ENCODE measurements at regions not wholly inside any gene's neighbourhood (a gene's known extent, or its start where the extent isn't known, plus 50 kb on each side); places are given as distances from the start of the nearest gene placed in this dataset.

- TF ChIP-seq, protein P1, sequence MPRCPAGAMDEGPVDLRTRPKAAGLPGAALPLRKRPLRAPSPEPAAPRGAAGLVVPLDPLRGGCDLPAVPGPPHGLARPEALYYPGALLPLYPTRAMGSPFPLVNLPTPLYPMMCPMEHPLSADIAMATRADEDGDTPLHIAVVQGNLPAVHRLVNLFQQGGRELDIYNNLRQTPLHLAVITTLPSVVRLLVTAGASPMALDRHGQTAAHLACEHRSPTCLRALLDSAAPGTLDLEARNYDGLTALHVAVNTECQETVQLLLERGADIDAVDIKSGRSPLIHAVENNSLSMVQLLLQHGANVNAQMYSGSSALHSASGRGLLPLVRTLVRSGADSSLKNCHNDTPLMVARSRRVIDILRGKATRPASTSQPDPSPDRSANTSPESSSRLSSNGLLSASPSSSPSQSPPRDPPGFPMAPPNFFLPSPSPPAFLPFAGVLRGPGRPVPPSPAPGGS (IDR thresholded peaks at IDR 0.05) = no peak
Measured at GRCh38 chr2:116489944-116490343, 1324.5 kb upstream of the DDX18 start (continued).

DNA sequence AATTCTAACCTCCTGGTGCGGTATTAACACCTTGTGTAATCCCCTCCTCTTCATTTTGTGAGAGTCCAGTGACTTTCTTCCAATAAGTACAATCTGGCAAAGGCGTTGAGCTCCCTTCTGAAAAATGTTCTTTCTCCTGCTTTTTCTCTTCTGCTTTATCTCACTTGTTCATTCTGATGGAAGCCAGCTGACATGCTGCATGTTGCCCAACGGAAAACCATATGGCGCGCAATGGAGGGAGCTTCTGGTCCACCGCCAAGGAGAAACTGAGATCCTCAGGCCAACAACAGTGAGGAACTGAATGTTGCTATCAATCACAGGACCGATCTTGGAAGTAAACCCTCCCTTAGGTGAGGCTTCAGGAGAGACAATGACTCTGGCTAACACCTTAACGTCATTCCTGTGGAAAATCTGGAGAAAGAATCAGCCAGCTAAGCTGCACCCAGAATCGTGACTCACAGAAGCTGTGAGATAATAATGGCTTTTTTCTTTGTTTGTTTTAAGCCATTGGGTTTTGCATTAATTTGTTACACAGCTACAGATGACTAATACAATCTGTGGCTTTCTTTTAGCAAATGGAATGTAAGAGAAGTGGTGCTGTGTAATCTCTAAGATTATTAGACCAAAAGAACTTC is 1323.9 kb upstream of the DDX18 start:
- FAIRE-seq = no peak
- no peak for ATAC-seq
- no peak for DNase-seq (ENCODE audit: low read depth in 1 of 2, low spot score in 1 of 2)
- Histone ChIP-seq H3K27ac (no peak overlapping the region), H3K4me2 (no peak overlapping the region), H3K9me3 (no peaks in the 10 kb centered on the region), H3K4me3 (no peak overlapping the region), H3K4me1 (no peaks in the 10 kb centered on the region)
- CTCF ChIA-PET = no interaction called here
- TF ChIP-seq MAX (IDR thresholded peaks at IDR 0.05) (no peak), NFE2L2 (conservative IDR thresholded peaks at IDR 0.05; ENCODE audit: low read length) (no peak), SREBF2 (IDR thresholded peaks at IDR 0.05) (no peak), REST (IDR thresholded peaks at IDR 0.05) (no peak), PBX3 (IDR thresholded peaks at IDR 0.05) (no peak), NR3C1 (IDR thresholded peaks at IDR 0.05) (no peak), HOXB5 (CRISPR knock-in tag; IDR thresholded peaks at IDR 0.05) (no peak), FOSB (CRISPR knock-in tag; IDR thresholded peaks at IDR 0.05) (no peak), RCOR1 (IDR thresholded peaks at IDR 0.05; ENCODE audit: low read depth, low read length) (no peak), PHF8 (IDR thresholded peaks at IDR 0.05; ENCODE audit: borderline replicate concordance, low read depth) (no peak), HEYL (CRISPR knock-in tag; IDR thresholded peaks at IDR 0.05) (no peak), HOXB13 (CRISPR knock-in tag; IDR thresholded peaks at IDR 0.05; ENCODE audit: low read depth) (no peak)
- TF ChIP-seq, protein P2, sequence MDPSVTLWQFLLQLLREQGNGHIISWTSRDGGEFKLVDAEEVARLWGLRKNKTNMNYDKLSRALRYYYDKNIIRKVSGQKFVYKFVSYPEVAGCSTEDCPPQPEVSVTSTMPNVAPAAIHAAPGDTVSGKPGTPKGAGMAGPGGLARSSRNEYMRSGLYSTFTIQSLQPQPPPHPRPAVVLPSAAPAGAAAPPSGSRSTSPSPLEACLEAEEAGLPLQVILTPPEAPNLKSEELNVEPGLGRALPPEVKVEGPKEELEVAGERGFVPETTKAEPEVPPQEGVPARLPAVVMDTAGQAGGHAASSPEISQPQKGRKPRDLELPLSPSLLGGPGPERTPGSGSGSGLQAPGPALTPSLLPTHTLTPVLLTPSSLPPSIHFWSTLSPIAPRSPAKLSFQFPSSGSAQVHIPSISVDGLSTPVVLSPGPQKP (IDR thresholded peaks at IDR 0.05; ENCODE audit: low read depth, low read length) = no peak
- TF ChIP-seq, protein P3, sequence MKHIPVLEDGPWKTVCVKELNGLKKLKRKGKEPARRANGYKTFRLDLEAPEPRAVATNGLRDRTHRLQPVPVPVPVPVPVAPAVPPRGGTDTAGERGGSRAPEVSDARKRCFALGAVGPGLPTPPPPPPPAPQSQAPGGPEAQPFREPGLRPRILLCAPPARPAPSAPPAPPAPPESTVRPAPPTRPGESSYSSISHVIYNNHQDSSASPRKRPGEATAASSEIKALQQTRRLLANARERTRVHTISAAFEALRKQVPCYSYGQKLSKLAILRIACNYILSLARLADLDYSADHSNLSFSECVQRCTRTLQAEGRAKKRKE (CRISPR knock-in tag; IDR thresholded peaks at IDR 0.05; ENCODE audit: low read depth) = no peak
- TF ChIP-seq, protein P1 (IDR thresholded peaks at IDR 0.05) = no peak
- TF ChIP-seq, protein P4, sequence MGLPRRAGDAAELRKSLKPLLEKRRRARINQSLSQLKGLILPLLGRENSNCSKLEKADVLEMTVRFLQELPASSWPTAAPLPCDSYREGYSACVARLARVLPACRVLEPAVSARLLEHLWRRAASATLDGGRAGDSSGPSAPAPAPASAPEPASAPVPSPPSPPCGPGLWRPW (IDR thresholded peaks at IDR 0.05) = no peak
- TF ChIP-seq, protein P5, sequence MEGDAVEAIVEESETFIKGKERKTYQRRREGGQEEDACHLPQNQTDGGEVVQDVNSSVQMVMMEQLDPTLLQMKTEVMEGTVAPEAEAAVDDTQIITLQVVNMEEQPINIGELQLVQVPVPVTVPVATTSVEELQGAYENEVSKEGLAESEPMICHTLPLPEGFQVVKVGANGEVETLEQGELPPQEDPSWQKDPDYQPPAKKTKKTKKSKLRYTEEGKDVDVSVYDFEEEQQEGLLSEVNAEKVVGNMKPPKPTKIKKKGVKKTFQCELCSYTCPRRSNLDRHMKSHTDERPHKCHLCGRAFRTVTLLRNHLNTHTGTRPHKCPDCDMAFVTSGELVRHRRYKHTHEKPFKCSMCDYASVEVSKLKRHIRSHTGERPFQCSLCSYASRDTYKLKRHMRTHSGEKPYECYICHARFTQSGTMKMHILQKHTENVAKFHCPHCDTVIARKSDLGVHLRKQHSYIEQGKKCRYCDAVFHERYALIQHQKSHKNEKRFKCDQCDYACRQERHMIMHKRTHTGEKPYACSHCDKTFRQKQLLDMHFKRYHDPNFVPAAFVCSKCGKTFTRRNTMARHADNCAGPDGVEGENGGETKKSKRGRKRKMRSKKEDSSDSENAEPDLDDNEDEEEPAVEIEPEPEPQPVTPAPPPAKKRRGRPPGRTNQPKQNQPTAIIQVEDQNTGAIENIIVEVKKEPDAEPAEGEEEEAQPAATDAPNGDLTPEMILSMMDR (IDR thresholded peaks at IDR 0.05) = no peak
- POLR2A ChIA-PET = no interaction called here
- WGBS (ENCODE audit: missing lambda C conversion rate) = 35% methylated on average over 9 of the region's 9 CpGs

All from A549 (cell line).